ENCODE measurements at regions not wholly inside any gene's neighbourhood (a gene's known extent, or its start where the extent isn't known, plus 50 kb on each side); places are given as distances from the start of the nearest gene placed in this dataset.

GRCh38 chr7:18378989-18379605 is 116.5 kb upstream of the HDAC9 start:
- no peaks in the 10 kb centered on the region for H3K36me3 Mint-ChIP-seq (ENCODE audit: low read depth)
- H3K9me3 Mint-ChIP-seq (ENCODE audit: low read depth): no peaks in the 10 kb centered on the region
- H3K27ac Mint-ChIP-seq (ENCODE audit: unreplicated experiment): no peak overlapping the region
- no peak for TF ChIP-seq CTCF (IDR thresholded peaks at IDR 0.05)
- no peak for DNase-seq (ENCODE audit: low spot score)
- H3K4me3 Mint-ChIP-seq (ENCODE audit: unreplicated experiment): no peak overlapping the region
- H3K4me1 Mint-ChIP-seq (ENCODE audit: low read depth): no peaks in the 10 kb centered on the region
- no peaks in the 10 kb centered on the region for H3K27me3 Mint-ChIP-seq (ENCODE audit: low read depth)

GRCh38 chr7:18384491-18385143 is 110.9 kb upstream of the HDAC9 start:
- no peaks in the 10 kb centered on the region for H3K36me3 Mint-ChIP-seq (ENCODE audit: low read depth)
- no peak for DNase-seq (ENCODE audit: low spot score)
- no peaks in the 10 kb centered on the region for H3K9me3 Mint-ChIP-seq (ENCODE audit: low read depth)
- peaks cover 23% of the 10 kb centered on the region for H3K4me1 Mint-ChIP-seq (ENCODE audit: low read depth)
- TF ChIP-seq CTCF (IDR thresholded peaks at IDR 0.05): no peak
- no peaks in the 10 kb centered on the region for H3K27me3 Mint-ChIP-seq (ENCODE audit: low read depth)
- no peak overlapping the region for H3K27ac Mint-ChIP-seq (ENCODE audit: unreplicated experiment)
- no peak overlapping the region for H3K4me3 Mint-ChIP-seq (ENCODE audit: unreplicated experiment)

- no peak overlapping the region for H3K4me3 Mint-ChIP-seq (ENCODE audit: unreplicated experiment)
- TF ChIP-seq CTCF (IDR thresholded peaks at IDR 0.05): no peak
- H3K27ac Mint-ChIP-seq (ENCODE audit: unreplicated experiment): no peak overlapping the region
- H3K27me3 Mint-ChIP-seq (ENCODE audit: low read depth): no peaks in the 10 kb centered on the region
- H3K4me1 Mint-ChIP-seq (ENCODE audit: low read depth): peaks cover 34% of the 10 kb centered on the region
- H3K9me3 Mint-ChIP-seq (ENCODE audit: low read depth): no peaks in the 10 kb centered on the region
- no peaks in the 10 kb centered on the region for H3K36me3 Mint-ChIP-seq (ENCODE audit: low read depth)
- no peak for DNase-seq (ENCODE audit: low spot score)
Observed at GRCh38 chr7:18386607-18387006, 108.9 kb upstream of the HDAC9 start.

GRCh38 chr7:18387191-18387735 is 108.3 kb upstream of the HDAC9 start:
- H3K4me1 Mint-ChIP-seq (ENCODE audit: low read depth): peaks cover 34% of the 10 kb centered on the region
- no peaks in the 10 kb centered on the region for H3K9me3 Mint-ChIP-seq (ENCODE audit: low read depth)
- H3K27ac Mint-ChIP-seq (ENCODE audit: unreplicated experiment): no peak overlapping the region
- no peaks in the 10 kb centered on the region for H3K27me3 Mint-ChIP-seq (ENCODE audit: low read depth)
- DNase-seq (ENCODE audit: low spot score): no peak
- H3K4me3 Mint-ChIP-seq (ENCODE audit: unreplicated experiment): no peak overlapping the region
- TF ChIP-seq CTCF (IDR thresholded peaks at IDR 0.05): no peak
- H3K36me3 Mint-ChIP-seq (ENCODE audit: low read depth): no peaks in the 10 kb centered on the region

- Mint-ChIP-seq H3K4me1 (ENCODE audit: low read depth) (peaks cover 37% of the 10 kb centered on the region), H3K27me3 (ENCODE audit: low read depth) (no peaks in the 10 kb centered on the region), H3K27ac (ENCODE audit: unreplicated experiment) (peak overlapping the region; percentile 93), H3K9me3 (ENCODE audit: low read depth) (no peaks in the 10 kb centered on the region), H3K4me3 (ENCODE audit: unreplicated experiment) (no peak overlapping the region), H3K36me3 (ENCODE audit: low read depth) (no peaks in the 10 kb centered on the region)
- TF ChIP-seq CTCF (IDR thresholded peaks at IDR 0.05): no peak
- no peak for DNase-seq (ENCODE audit: low spot score)
Observed at GRCh38 chr7:18390535-18390907, 105.0 kb upstream of the HDAC9 start.

Data from chondrocyte (in vitro differentiated cells).